GM12878 (cell line): ENCODE measurements at regions not wholly inside any gene's neighbourhood (a gene's known extent, or its start where the extent isn't known, plus 50 kb on each side); places are given as distances from the start of the nearest gene placed in this dataset.

Experiments
- ATAC-seq: fragments of 200-7000 bp; cut with Tn5 transposase; 3 replicates; pipeline ENCODE4 v1.9.1; 2020; ENCODE audit warnings: mild to moderate bottlenecking, moderate library complexity
- BruUV-seq: library from RNA; stranded (reverse); fragments of 400-500 nt; replicated peaks from 2 replicates; lab custom pipeline; 2021; lab: Mats Ljungman, UMichigan
- CTCF ChIA-PET: fragments of 300-600 bp; sonication (Branson Sonifier 250); formaldehyde crosslinking; extraction: SDS; loops from one replicate; lab custom pipeline; 2021; ENCODE audit warnings: inconsistent platforms; lab: Yijun Ruan, JAX
- POLR2A ChIA-PET: fragments of 350-600 bp; formaldehyde crosslinking; extraction: SDS; loops from one replicate; lab custom pipeline; 2021; ENCODE audit warnings: inconsistent platforms; lab: Charles Lee
- RAD21 ChIA-PET: fragments of 300-600 bp; sonication (Branson Sonifier 250); formaldehyde crosslinking; loops from one replicate; lab custom pipeline; 2023; ENCODE audit warnings: antibody characterized with exemption; ENCODE audit not compliant: unreplicated experiment; lab: Charles Lee
- SMC1A ChIA-PET: fragments of 300-600 bp; sonication (Branson Sonifier 250); formaldehyde crosslinking; loops from one replicate; lab custom pipeline; 2023; ENCODE audit not compliant: unreplicated experiment, uncharacterized antibody; lab: Charles Lee
- DNase-seq: peaks from one replicate; pipeline ENCODE4 v3.0.0-alpha.2; 2011; ENCODE audit warnings: low read depth, low spot score
- FAIRE-seq: peaks from 3 replicates; lab custom pipeline; 2011; peaks lifted over from hg19 to GRCh38; lab: Jason Lieb, UNC
- H2AFZ ChIP-seq: 2 replicates; pipeline ENCODE4 v1.6.0; 2011; ENCODE audit warnings: low read depth, low read length, control low read depth; ENCODE audit not compliant: control insufficient read depth
- H3K27ac ChIP-seq: 2 replicates; pipeline ENCODE4 v1.5.1; 2011; ENCODE audit warnings: control low read depth; ENCODE audit not compliant: control insufficient read depth, insufficient read depth
- H3K27me3 ChIP-seq, 2 experiments: replicated peaks in 1 of 2; 2 replicates each; pipeline versions ENCODE4 v1.6.0 to v1.6.1; 2011; ENCODE audit warnings: low read length in 1 of 2; ENCODE audit not compliant: control insufficient read depth in 2 of 2, insufficient read depth in 2 of 2
- H3K36me3 ChIP-seq, 2 experiments: 2 replicates each; pipeline ENCODE4 v1.5.1; 2011; ENCODE audit warnings: low read length in 1 of 2; ENCODE audit not compliant: control insufficient read depth in 2 of 2, insufficient read depth in 2 of 2
- H3K4me1 ChIP-seq: 2 replicates; pipeline ENCODE4 v1.6.1; 2011; ENCODE audit warnings: mild to moderate bottlenecking, low read length, moderate library complexity, mixed read lengths; ENCODE audit not compliant: control insufficient read depth, insufficient read depth
- H3K4me2 ChIP-seq: 2 replicates; pipeline ENCODE4 v1.6.0; 2011; ENCODE audit warnings: control low read depth; ENCODE audit not compliant: control insufficient read depth, insufficient read depth
- H3K4me3 ChIP-seq: fragments of 200-600 bp; sonication (generic); 2 replicates; pipeline ENCODE4 v1.5.1; 2016
- H3K79me2 ChIP-seq: 2 replicates; pipeline ENCODE4 v1.6.0; 2011; ENCODE audit warnings: low read length; ENCODE audit not compliant: control insufficient read depth, insufficient read depth
- H3K9ac ChIP-seq: 2 replicates; pipeline ENCODE4 v1.8.0; 2011; ENCODE audit warnings: low read length, control low read depth, mixed read lengths; ENCODE audit not compliant: control insufficient read depth, insufficient read depth
- H3K9me3 ChIP-seq: replicated peaks from 3 replicates; pipeline ENCODE4 v1.5.1; 2011; ENCODE audit warnings: mild to moderate bottlenecking, low read length; ENCODE audit not compliant: control insufficient read depth, insufficient read depth
- H4K20me1 ChIP-seq: 2 replicates; pipeline ENCODE4 v1.6.0; 2011; ENCODE audit not compliant: control insufficient read depth, insufficient read depth
- CBX3 ChIP-seq: fragments of 200-600 bp; sonication (generic); IDR thresholded peaks from 2 replicates; pipeline ENCODE4 v1.6.1; 2016; ENCODE audit warnings: low read depth, borderline replicate concordance
- CREB1 ChIP-seq: IDR thresholded peaks from 2 replicates; pipeline ENCODE4 v1.6.1; 2012; ENCODE audit warnings: low read depth, mild to moderate bottlenecking, inconsistent platforms
- GATAD2B ChIP-seq: fragments of 450-650 bp; conservative IDR thresholded peaks from 2 replicates; pipeline ENCODE4 v1.6.1; 2017; ENCODE audit warnings: low read depth, mild to moderate bottlenecking, moderate library complexity
- KDM1A ChIP-seq: fragments of 200-600 bp; sonication (generic); IDR thresholded peaks from 2 replicates; pipeline ENCODE4 v1.6.1; 2016; ENCODE audit warnings: borderline replicate concordance
- MTA3 ChIP-seq: IDR thresholded peaks from 2 replicates; pipeline ENCODE4 v1.6.1; 2012; ENCODE audit warnings: low read length, inconsistent platforms, borderline replicate concordance
- NFIC ChIP-seq: IDR thresholded peaks from 2 replicates; pipeline ENCODE4 v1.6.1; 2012; ENCODE audit warnings: low read depth, mild to moderate bottlenecking, inconsistent platforms, low read length, moderate library complexity
- NFYA ChIP-seq: IDR thresholded peaks from 2 replicates; pipeline ENCODE4 v1.6.1; 2011; ENCODE audit warnings: low read depth, mild to moderate bottlenecking, low read length, improper control_type of control experiment, borderline replicate concordance
- SMARCA5 ChIP-seq: fragments of 450-650 bp; IDR thresholded peaks from 2 replicates; pipeline ENCODE4 v1.6.1; 2017; ENCODE audit warnings: mild to moderate bottlenecking
- TBL1XR1 ChIP-seq: IDR thresholded peaks from 2 replicates; pipeline ENCODE4 v1.6.1; 2012; ENCODE audit warnings: low read depth, low read length, improper control_type of control experiment
- WGBS: methylation state at CpG from one replicate; pipeline ENCODE4 v1.1.6; 2016; ENCODE audit warnings: low lambda C conversion rate; ENCODE audit not compliant: insufficient replicate concordance, insufficient coverage; ENCODE audit errors: missing lambda C conversion rate; 5-methylcytosine and 5-hydroxymethylcytosine counted together
- in situ Hi-C: fragments of 300-500 bp; cut with MboI; formaldehyde crosslinking; loops from 9 replicates; pipeline ENCODE4 v1.14.3; 2018; ENCODE audit warnings: mixed read lengths
- intact Hi-C: fragments of 100-400 bp; cut with micrococcal nuclease; formaldehyde crosslinking; loops from one replicate; pipeline ENCODE4 v1.14.2; 2022; ENCODE audit not compliant: unreplicated experiment
- TF ChIP-seq, protein P1 (sequence below): fragments of 450-650 bp; IDR thresholded peaks from 2 replicates; pipeline ENCODE4 v1.6.1; 2017; ENCODE audit warnings: mild to moderate bottlenecking, moderate library complexity
- TF ChIP-seq, protein P2 (sequence below): IDR thresholded peaks from 2 replicates; pipeline ENCODE4 v1.6.1; 2012; ENCODE audit warnings: mild to moderate bottlenecking, low read depth, low read length

GRCh38 chr9:105128908-105129600, 115.4 kb upstream of the SLC44A1 start (continued):
- TF ChIP-seq, protein P1, sequence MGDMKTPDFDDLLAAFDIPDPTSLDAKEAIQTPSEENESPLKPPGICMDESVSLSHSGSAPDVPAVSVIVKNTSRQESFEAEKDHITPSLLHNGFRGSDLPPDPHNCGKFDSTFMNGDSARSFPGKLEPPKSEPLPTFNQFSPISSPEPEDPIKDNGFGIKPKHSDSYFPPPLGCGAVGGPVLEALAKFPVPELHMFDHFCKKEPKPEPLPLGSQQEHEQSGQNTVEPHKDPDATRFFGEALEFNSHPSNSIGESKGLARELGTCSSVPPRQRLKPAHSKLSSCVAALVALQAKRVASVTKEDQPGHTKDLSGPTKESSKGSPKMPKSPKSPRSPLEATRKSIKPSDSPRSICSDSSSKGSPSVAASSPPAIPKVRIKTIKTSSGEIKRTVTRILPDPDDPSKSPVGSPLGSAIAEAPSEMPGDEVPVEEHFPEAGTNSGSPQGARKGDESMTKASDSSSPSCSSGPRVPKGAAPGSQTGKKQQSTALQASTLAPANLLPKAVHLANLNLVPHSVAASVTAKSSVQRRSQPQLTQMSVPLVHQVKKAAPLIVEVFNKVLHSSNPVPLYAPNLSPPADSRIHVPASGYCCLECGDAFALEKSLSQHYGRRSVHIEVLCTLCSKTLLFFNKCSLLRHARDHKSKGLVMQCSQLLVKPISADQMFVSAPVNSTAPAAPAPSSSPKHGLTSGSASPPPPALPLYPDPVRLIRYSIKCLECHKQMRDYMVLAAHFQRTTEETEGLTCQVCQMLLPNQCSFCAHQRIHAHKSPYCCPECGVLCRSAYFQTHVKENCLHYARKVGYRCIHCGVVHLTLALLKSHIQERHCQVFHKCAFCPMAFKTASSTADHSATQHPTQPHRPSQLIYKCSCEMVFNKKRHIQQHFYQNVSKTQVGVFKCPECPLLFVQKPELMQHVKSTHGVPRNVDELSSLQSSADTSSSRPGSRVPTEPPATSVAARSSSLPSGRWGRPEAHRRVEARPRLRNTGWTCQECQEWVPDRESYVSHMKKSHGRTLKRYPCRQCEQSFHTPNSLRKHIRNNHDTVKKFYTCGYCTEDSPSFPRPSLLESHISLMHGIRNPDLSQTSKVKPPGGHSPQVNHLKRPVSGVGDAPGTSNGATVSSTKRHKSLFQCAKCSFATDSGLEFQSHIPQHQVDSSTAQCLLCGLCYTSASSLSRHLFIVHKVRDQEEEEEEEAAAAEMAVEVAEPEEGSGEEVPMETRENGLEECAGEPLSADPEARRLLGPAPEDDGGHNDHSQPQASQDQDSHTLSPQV: no peak

GRCh38 chr9:105129731-105130130, 114.7 kb upstream of the SLC44A1 start:
- RAD21 ChIA-PET: interaction anchor here (0.6 kb wide), 1 partner anchor 133 kb away, joined by 5 read pairs; no protein-coding TSS in a partner anchor
- SMC1A ChIA-PET: interaction anchor here (1.0 to 1.1 kb wide), 2 partner anchors 8 to 15 kb away, joined by 3 read pairs; no protein-coding TSS in a partner anchor
- H3K79me2 ChIP-seq: no peaks in the 10 kb centered on the region
- H3K4me1 ChIP-seq: peaks cover 8% of the 10 kb centered on the region
- DNase-seq: no peak
- in situ Hi-C loops (no loop called here), intact Hi-C loops (no loop called here)
- H3K4me2 ChIP-seq: no peak overlapping the region
- H4K20me1 ChIP-seq: no peaks in the 10 kb centered on the region
- 0% methylated on average over 1 of the region's 1 CpG for WGBS
- no peak overlapping the region for H2AFZ ChIP-seq
- CTCF ChIA-PET: interaction anchor here (0.7 kb wide), 1 partner anchor 197 kb away, joined by 3 read pairs; no protein-coding TSS in a partner anchor
- no peak overlapping the region for H3K4me3 ChIP-seq
- no peaks in the 10 kb centered on the region for H3K9me3 ChIP-seq
- BruUV-seq: no TSS peak
- H3K9ac ChIP-seq: no peak overlapping the region
- POLR2A ChIA-PET: no interaction called here
- H3K27ac ChIP-seq: no peak overlapping the region
- H3K36me3 ChIP-seq: no peaks in the 10 kb centered on the region
- no peak for TF ChIP-seq SMARCA5
- TF ChIP-seq TBL1XR1: no peak
- TF ChIP-seq MTA3: no peak
- TF ChIP-seq, protein P2, sequence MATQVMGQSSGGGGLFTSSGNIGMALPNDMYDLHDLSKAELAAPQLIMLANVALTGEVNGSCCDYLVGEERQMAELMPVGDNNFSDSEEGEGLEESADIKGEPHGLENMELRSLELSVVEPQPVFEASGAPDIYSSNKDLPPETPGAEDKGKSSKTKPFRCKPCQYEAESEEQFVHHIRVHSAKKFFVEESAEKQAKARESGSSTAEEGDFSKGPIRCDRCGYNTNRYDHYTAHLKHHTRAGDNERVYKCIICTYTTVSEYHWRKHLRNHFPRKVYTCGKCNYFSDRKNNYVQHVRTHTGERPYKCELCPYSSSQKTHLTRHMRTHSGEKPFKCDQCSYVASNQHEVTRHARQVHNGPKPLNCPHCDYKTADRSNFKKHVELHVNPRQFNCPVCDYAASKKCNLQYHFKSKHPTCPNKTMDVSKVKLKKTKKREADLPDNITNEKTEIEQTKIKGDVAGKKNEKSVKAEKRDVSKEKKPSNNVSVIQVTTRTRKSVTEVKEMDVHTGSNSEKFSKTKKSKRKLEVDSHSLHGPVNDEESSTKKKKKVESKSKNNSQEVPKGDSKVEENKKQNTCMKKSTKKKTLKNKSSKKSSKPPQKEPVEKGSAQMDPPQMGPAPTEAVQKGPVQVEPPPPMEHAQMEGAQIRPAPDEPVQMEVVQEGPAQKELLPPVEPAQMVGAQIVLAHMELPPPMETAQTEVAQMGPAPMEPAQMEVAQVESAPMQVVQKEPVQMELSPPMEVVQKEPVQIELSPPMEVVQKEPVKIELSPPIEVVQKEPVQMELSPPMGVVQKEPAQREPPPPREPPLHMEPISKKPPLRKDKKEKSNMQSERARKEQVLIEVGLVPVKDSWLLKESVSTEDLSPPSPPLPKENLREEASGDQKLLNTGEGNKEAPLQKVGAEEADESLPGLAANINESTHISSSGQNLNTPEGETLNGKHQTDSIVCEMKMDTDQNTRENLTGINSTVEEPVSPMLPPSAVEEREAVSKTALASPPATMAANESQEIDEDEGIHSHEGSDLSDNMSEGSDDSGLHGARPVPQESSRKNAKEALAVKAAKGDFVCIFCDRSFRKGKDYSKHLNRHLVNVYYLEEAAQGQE: no peak
- no peak for TF ChIP-seq GATAD2B
- no peak for TF ChIP-seq KDM1A
- no peak for TF ChIP-seq CBX3
- TF ChIP-seq NFYA: no peak
- no peak for TF ChIP-seq NFIC
- TF ChIP-seq CREB1: no peak
- ATAC-seq: no peak
- no peak for FAIRE-seq
- H3K27me3 ChIP-seq: no peaks in the 10 kb centered on the region; a peak in 1 of 4 replicates
